T-cell (primary cell): ENCODE measurements at regions not wholly inside any gene's neighbourhood (a gene's known extent, or its start where the extent isn't known, plus 50 kb on each side); places are given as distances from the start of the nearest gene placed in this dataset.

Experiments used
- ATAC-seq, 4 experiments: fragments of 200-7000 bp in 3 of 4; fragments of 150-1000 bp in 1 of 4; cut with Tn5 transposase; replicated peaks in 1 of 4; 1 replicate in 3 of 4; 2 replicates in 1 of 4; pipeline ENCODE4 v1.10.0; 2021; ENCODE audit warnings: moderate library complexity in 3 of 4, mild to moderate bottlenecking in 2 of 4, moderate number of reproducible peaks in 1 of 4
- CTCF ChIA-PET, 2 donors: fragments of 300-600 bp; sonication (Branson Sonifier 250); formaldehyde crosslinking; loops; one replicate each; lab custom pipeline; 2022; ENCODE audit warnings: antibody characterized with exemption in 2 of 2; lab: Charles Lee
- POLR2A ChIA-PET, 2 donors: fragments of 300-600 bp; sonication (Branson Sonifier 250); formaldehyde crosslinking; loops; one replicate each; lab custom pipeline; 2022; ENCODE audit warnings: antibody characterized with exemption in 2 of 2; lab: Charles Lee
- DNase-seq, 35 experiments: peaks; one replicate each; pipeline versions ENCODE4 v3.0.0 to v3.0.0-alpha.2; 2013 to 2023
- H3K27ac ChIP-seq: one replicate; pipeline ENCODE4 v1.5.1; 2013; ENCODE audit warnings: low read length
- H3K27me3 ChIP-seq, 2 experiments: replicated peaks in 1 of 2; 1 replicate in 1 of 2; 2 replicates in 1 of 2; pipeline versions ENCODE4 v1.6.1 to v1.7.0; 2013; ENCODE audit warnings: low read length in 1 of 2, mixed read lengths in 1 of 2; ENCODE audit not compliant: control insufficient read depth in 2 of 2, insufficient read depth in 2 of 2; ENCODE audit errors: extremely low read depth in 1 of 2
- H3K36me3 ChIP-seq, 2 donors: 1 replicate in 1 of 2; 2 replicates in 1 of 2; pipeline versions ENCODE4 v1.6.1 to v1.7.0; 2013; ENCODE audit warnings: low read length in 1 of 2; ENCODE audit not compliant: control insufficient read depth in 2 of 2, insufficient read depth in 1 of 2; ENCODE audit errors: extremely low read depth in 1 of 2
- H3K4me1 ChIP-seq, 2 experiments: 1 replicate in 1 of 2; 2 replicates in 1 of 2; pipeline versions ENCODE4 v1.6.1 to v1.7.0; 2013; ENCODE audit warnings: low read length in 2 of 2, mixed read lengths in 1 of 2; ENCODE audit not compliant: insufficient read depth in 2 of 2, control insufficient read depth in 1 of 2; ENCODE audit errors: extremely low read depth in 1 of 2
- H3K4me3 ChIP-seq, 2 donors: 1 replicate in 1 of 2; 2 replicates in 1 of 2; pipeline versions ENCODE4 v1.5.1 to v1.7.0; 2013; ENCODE audit warnings: mild to moderate bottlenecking in 2 of 2, low read length in 1 of 2, moderate library complexity in 1 of 2; ENCODE audit not compliant: control insufficient read depth in 1 of 2; ENCODE audit errors: extremely low read depth in 1 of 2
- H3K9me3 ChIP-seq: 2 replicates; pipeline ENCODE4 v1.7.0; 2013
- H3K27ac Mint-ChIP-seq, 2 donors: one replicate each; pipeline ENCODE4 v1.8.0; 2020 to 2021; ENCODE audit warnings: mild to moderate bottlenecking in 2 of 2, mixed read lengths in 2 of 2
- H3K27me3 Mint-ChIP-seq, 2 donors: one replicate each; pipeline ENCODE4 v1.8.0; 2021 to 2022; ENCODE audit warnings: mixed read lengths in 2 of 2
- H3K36me3 Mint-ChIP-seq: one replicate; pipeline ENCODE4 v1.8.0; 2021; ENCODE audit warnings: mixed read lengths
- H3K4me1 Mint-ChIP-seq, 3 donors: one replicate each; pipeline ENCODE4 v1.8.0; 2020 to 2022; ENCODE audit warnings: mixed read lengths in 3 of 3, mild to moderate bottlenecking in 1 of 3
- H3K4me3 Mint-ChIP-seq, 3 donors: one replicate each; pipeline ENCODE4 v1.8.0; 2020 to 2022; ENCODE audit warnings: mild to moderate bottlenecking in 3 of 3, mixed read lengths in 3 of 3, moderate library complexity in 3 of 3
- H3K9me3 Mint-ChIP-seq, 3 donors: one replicate each; pipeline ENCODE4 v1.8.0; 2020 to 2022; ENCODE audit warnings: mixed read lengths in 3 of 3
- WGBS: methylation state at CpG from one replicate; pipeline ENCODE4 v1.1.5; 2013; ENCODE audit warnings: missing lambda C conversion rate; ENCODE audit not compliant: insufficient coverage; 5-methylcytosine and 5-hydroxymethylcytosine counted together

GRCh38 chr2:35246702-35247101 is 1108.9 kb upstream of the CRIM1 start:
- H3K27ac Mint-ChIP-seq = no peak overlapping the region
- no peak overlapping the region for H3K4me3 Mint-ChIP-seq
- no CpG with 5 or more reads among the region's 2 CpGs for WGBS
- no peaks in the 10 kb centered on the region for H3K36me3 Mint-ChIP-seq
- H3K27ac ChIP-seq = no peak overlapping the region
- CTCF ChIA-PET = no interaction called here
- no peaks in the 10 kb centered on the region for H3K9me3 ChIP-seq
- H3K36me3 ChIP-seq = no peaks in the 10 kb centered on the region
- no peak for ATAC-seq
- POLR2A ChIA-PET = no interaction called here
- no peak overlapping the region for H3K4me3 ChIP-seq
- no peaks in the 10 kb centered on the region for H3K4me1 ChIP-seq
- no peak for DNase-seq
- H3K27me3 Mint-ChIP-seq = no peaks in the 10 kb centered on the region
- peaks cover 10 to 20% (median 11%) of the 10 kb centered on the region in 3 donors for H3K9me3 Mint-ChIP-seq
- H3K4me1 Mint-ChIP-seq = no peaks in the 10 kb centered on the region
- H3K27me3 ChIP-seq = no peaks in the 10 kb centered on the region

GRCh38 chr2:35228584-35228983 is 1127.0 kb upstream of the CRIM1 start:
- Mint-ChIP-seq H3K4me3 (no peak overlapping the region), H3K27ac (no peak overlapping the region), H3K36me3 (no peaks in the 10 kb centered on the region), H3K4me1 (no peaks in the 10 kb centered on the region), H3K9me3 (peaks cover 7 to 23% (median 14%) of the 10 kb centered on the region in 3 donors), H3K27me3 (no peaks in the 10 kb centered on the region)
- WGBS = no CpG with 5 or more reads among the region's 2 CpGs
- Histone ChIP-seq H3K27me3 (no peaks in the 10 kb centered on the region), H3K9me3 (peaks cover 2% of the 10 kb centered on the region), H3K4me1 (no peaks in the 10 kb centered on the region), H3K4me3 (no peak overlapping the region), H3K36me3 (no peaks in the 10 kb centered on the region), H3K27ac (no peak overlapping the region)
- DNase-seq (no peak), ATAC-seq (no peak)
- ChIA-PET CTCF (interaction anchor here in 1 of 2 donors (0.5 kb wide), 1 partner anchor 30 kb away, joined by 3 read pairs; no protein-coding TSS in a partner anchor), POLR2A (no interaction called here)

GRCh38 chr2:35220461-35220860 is 1135.1 kb upstream of the CRIM1 start:
- H3K27me3 ChIP-seq = no peaks in the 10 kb centered on the region
- H3K27ac Mint-ChIP-seq = no peak overlapping the region
- H3K4me1 Mint-ChIP-seq = no peaks in the 10 kb centered on the region
- H3K4me3 Mint-ChIP-seq = no peak overlapping the region
- peaks cover 2% of the 10 kb centered on the region for H3K9me3 ChIP-seq
- no peaks in the 10 kb centered on the region for H3K36me3 ChIP-seq
- no peaks in the 10 kb centered on the region for H3K36me3 Mint-ChIP-seq
- no peak overlapping the region for H3K27ac ChIP-seq
- H3K4me3 ChIP-seq = no peak overlapping the region
- peaks cover 0 to 3% (median 2%) of the 10 kb centered on the region in 3 donors for H3K9me3 Mint-ChIP-seq
- CTCF ChIA-PET = no interaction called here
- DNase-seq = no peak
- ATAC-seq = no peak
- POLR2A ChIA-PET = no interaction called here
- 47% methylated on average over 2 of the region's 2 CpGs for WGBS
- H3K4me1 ChIP-seq = no peaks in the 10 kb centered on the region
- H3K27me3 Mint-ChIP-seq = no peaks in the 10 kb centered on the region

GRCh38 chr2:35204881-35205280 is 1150.7 kb upstream of the CRIM1 start:
- no peaks in the 10 kb centered on the region for H3K36me3 Mint-ChIP-seq
- no peak overlapping the region for H3K4me3 Mint-ChIP-seq
- Histone ChIP-seq H3K36me3 (no peaks in the 10 kb centered on the region), H3K4me1 (no peaks in the 10 kb centered on the region), H3K27ac (no peak overlapping the region), H3K4me3 (no peak overlapping the region), H3K27me3 (no peaks in the 10 kb centered on the region), H3K9me3 (no peaks in the 10 kb centered on the region)
- H3K27ac Mint-ChIP-seq = no peak overlapping the region
- H3K4me1 Mint-ChIP-seq = no peaks in the 10 kb centered on the region
- WGBS = no CpG with 5 or more reads among the region's 2 CpGs
- DNase-seq (no peak), ATAC-seq (no peak)
- CTCF ChIA-PET = no interaction called here
- H3K27me3 Mint-ChIP-seq = no peaks in the 10 kb centered on the region
- POLR2A ChIA-PET = no interaction called here
- peaks cover 3 to 18% (median 11%) of the 10 kb centered on the region in 3 donors for H3K9me3 Mint-ChIP-seq

GRCh38 chr2:35204323-35204722 is 1151.3 kb upstream of the CRIM1 start:
- no peak for ATAC-seq
- no peak overlapping the region for H3K27ac ChIP-seq
- no peaks in the 10 kb centered on the region for H3K4me1 Mint-ChIP-seq
- no peak overlapping the region for H3K27ac Mint-ChIP-seq
- ChIA-PET POLR2A (no interaction called here), CTCF (no interaction called here)
- DNase-seq = no peak
- no peaks in the 10 kb centered on the region for H3K36me3 ChIP-seq
- peaks cover 7 to 21% (median 15%) of the 10 kb centered on the region in 3 donors for H3K9me3 Mint-ChIP-seq
- no peaks in the 10 kb centered on the region for H3K9me3 ChIP-seq
- H3K4me3 Mint-ChIP-seq = no peak overlapping the region
- H3K4me3 ChIP-seq = no peak overlapping the region
- no peaks in the 10 kb centered on the region for H3K27me3 ChIP-seq
- H3K4me1 ChIP-seq = no peaks in the 10 kb centered on the region
- no peaks in the 10 kb centered on the region for H3K27me3 Mint-ChIP-seq
- WGBS = no CpG with 5 or more reads among the region's 3 CpGs
- no peaks in the 10 kb centered on the region for H3K36me3 Mint-ChIP-seq

- H3K4me1 Mint-ChIP-seq = no peaks in the 10 kb centered on the region
- 88% methylated on average over 3 of the region's 4 CpGs for WGBS
- no peak overlapping the region for H3K27ac ChIP-seq
- no peaks in the 10 kb centered on the region for H3K27me3 ChIP-seq
- H3K9me3 ChIP-seq = no peaks in the 10 kb centered on the region
- H3K4me3 ChIP-seq = no peak overlapping the region
- no peaks in the 10 kb centered on the region for H3K36me3 ChIP-seq
- H3K36me3 Mint-ChIP-seq = no peaks in the 10 kb centered on the region
- POLR2A ChIA-PET = no interaction called here
- CTCF ChIA-PET = no interaction called here
- H3K27ac Mint-ChIP-seq = no peak overlapping the region
- H3K4me3 Mint-ChIP-seq = no peak overlapping the region
- no peaks in the 10 kb centered on the region for H3K27me3 Mint-ChIP-seq
- no peak for ATAC-seq
- DNase-seq = no peak
- no peaks in the 10 kb centered on the region for H3K4me1 ChIP-seq
- H3K9me3 Mint-ChIP-seq = peaks cover 7 to 20% (median 17%) of the 10 kb centered on the region in 3 donors
These were observed 1156.3 kb upstream of the CRIM1 start for GRCh38 chr2:35199298-35199697.

GRCh38 chr2:35185861-35186412 is 1169.6 kb upstream of the CRIM1 start:
- H3K36me3 ChIP-seq = no peaks in the 10 kb centered on the region
- H3K4me3 ChIP-seq = no peak overlapping the region
- no peaks in the 10 kb centered on the region for H3K9me3 ChIP-seq
- no peaks in the 10 kb centered on the region for H3K27me3 ChIP-seq
- ChIA-PET CTCF (no interaction called here), POLR2A (interaction anchor here in 1 of 2 donors (0.7 kb wide), 1 partner anchor 16 kb away, joined by 6 read pairs; no protein-coding TSS in a partner anchor)
- H3K36me3 Mint-ChIP-seq = no peaks in the 10 kb centered on the region
- no CpG with 5 or more reads among the region's 4 CpGs for WGBS
- no peaks in the 10 kb centered on the region for H3K4me1 Mint-ChIP-seq
- peaks cover 0 to 12% (median 8%) of the 10 kb centered on the region in 3 donors for H3K9me3 Mint-ChIP-seq
- H3K4me3 Mint-ChIP-seq = no peak overlapping the region
- H3K4me1 ChIP-seq = no peaks in the 10 kb centered on the region
- no peak for ATAC-seq
- H3K27ac ChIP-seq = no peak overlapping the region
- no peak for DNase-seq
- H3K27ac Mint-ChIP-seq = no peak overlapping the region
- H3K27me3 Mint-ChIP-seq = no peaks in the 10 kb centered on the region
